NCI-H345 treated with DMSO at 0.1 percent for 48 hours (cell line): ENCODE measurements at regions not wholly inside any gene's neighbourhood (a gene's known extent, or its start where the extent isn't known, plus 50 kb on each side); places are given as distances from the start of the nearest gene placed in this dataset.

Source experiments
- DNase-seq: peaks from one replicate; lab custom pipeline; 2025; ENCODE audit not compliant: unreplicated experiment; lab: John Stamatoyannopoulos, UW

DNA sequence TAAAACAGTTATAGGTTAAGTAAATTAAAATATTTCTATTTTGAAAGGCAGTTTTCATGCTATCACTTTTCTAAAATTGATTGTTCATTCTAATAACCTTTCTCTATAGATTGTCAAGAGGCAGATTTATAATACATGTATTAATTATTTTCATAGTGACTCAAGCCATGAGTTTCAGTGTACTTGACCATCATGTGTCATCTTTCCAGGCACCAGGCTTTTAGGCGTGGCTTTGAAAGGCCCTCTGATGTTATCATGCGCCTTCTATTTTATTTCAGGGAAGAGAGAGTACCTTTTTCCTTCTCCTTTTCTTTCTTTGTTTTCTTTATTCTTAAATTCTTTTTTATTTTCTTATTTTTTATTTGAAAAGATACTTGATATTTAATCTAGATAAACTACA is 128.3 kb upstream of the ETAA1 start:
- no peak for DNase-seq

DNA sequence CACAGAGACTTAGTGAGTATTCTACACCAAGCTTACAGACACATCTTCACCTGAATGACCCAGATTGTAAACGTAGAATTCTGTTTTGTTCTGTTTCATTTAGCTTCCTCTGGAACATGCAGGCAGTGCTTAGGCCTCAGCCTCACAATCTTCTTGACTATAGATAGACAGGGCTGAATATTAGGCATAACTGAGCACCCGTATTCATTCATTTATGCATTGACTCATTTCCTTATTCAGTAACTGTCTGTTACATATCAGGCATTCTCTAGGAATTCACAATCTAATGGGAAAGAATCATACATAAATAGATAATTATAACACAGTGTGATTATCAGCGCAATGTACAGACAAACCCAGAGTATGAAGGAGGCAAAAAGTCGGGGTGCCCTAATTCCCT is 124.9 kb upstream of the ETAA1 start:
- DNase-seq: no peak

DNA sequence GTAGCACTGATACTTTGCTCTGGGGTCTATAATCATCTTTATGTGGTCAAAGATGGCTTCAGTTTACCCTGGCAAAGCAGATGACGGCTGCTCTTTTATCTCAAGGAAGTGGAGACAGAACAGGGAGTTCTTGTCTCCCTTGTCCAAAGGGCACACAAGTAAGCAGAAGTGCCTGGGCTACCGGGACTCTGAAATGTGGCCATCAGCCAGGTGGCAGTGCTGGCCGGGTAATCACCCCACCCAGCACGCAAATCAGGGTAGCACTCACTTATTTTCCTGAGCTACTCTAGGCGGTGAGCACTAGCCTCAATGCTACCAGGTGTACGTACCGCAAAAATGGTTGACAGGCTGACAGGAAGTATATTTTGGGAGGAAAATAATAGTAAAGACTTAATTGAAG is 119.7 kb upstream of the ETAA1 start:
- no peak for DNase-seq

DNA sequence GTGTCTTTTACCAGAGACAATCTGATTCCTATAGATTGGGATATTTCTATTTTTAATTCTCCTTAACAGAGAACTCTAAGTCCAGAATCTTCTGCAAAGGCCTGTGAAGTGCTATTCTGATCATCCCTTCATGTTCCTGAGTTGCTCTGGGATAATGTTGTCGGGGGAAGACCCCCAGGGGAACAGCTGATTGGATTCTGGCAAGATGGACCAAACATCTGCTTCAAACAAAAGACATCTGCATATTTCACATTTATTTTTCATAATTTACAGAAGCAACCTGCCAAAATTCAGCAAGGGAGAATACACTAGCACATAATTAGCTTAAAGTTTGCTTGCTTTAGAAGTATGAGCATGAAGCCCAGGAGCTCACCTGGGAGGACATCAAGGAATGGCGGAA is 116.0 kb upstream of the ETAA1 start:
- DNase-seq: no peak

DNA sequence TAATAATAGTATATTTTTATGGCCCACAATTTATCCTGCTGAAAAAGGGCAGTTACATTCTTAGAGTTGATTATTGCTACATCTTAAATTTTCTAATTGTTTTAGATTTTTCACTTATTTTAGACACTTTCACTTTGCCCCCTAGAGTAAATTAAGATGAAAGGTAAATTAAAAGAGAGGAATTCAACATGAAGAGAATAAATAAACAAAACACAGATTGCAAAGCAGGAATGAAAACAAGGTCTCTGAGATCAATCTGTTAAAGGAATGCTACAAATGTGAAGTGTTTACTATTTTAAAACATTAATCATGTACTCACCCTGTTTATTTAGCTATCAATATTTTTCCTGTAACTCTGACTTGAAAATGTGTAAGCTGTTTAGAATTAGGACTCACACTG is 113.5 kb upstream of the ETAA1 start:
- DNase-seq: no peak

DNA sequence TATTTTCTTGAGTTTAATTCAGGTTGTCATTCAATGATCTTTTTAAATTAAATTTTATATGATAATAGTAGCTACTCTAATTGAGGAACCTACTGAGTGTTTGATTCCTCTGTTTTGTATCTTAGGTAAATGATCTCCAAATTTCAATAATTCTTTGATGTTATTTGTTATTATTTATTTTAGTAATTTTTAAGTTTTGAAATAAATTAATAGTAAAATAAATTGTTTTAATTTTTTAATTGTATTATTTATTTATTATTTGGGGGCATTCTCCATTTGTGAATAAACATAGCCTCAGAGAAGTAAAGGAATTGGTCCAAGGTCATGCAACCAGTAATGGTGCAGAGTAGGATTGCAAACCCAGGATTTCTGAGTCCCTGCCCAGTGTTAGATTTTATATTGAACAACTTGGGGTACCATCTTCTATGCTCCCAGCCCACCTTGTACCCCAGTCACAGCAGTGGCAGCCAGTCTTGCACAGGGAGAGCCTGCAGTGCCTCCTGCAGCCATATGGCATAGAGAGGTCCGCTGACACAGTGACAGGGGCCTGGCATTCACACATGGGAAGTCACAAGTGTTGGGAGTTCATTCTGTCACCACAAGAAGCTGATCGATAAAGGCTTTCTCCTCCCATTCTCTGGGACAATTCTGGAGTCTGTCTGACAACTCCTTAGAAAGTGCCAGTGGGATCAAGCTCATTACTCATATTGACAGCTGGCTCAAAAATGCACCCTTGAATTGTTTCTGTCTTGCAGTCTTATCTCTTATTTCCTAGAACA is 110.0 kb upstream of the ETAA1 start:
- DNase-seq: no peak

DNA sequence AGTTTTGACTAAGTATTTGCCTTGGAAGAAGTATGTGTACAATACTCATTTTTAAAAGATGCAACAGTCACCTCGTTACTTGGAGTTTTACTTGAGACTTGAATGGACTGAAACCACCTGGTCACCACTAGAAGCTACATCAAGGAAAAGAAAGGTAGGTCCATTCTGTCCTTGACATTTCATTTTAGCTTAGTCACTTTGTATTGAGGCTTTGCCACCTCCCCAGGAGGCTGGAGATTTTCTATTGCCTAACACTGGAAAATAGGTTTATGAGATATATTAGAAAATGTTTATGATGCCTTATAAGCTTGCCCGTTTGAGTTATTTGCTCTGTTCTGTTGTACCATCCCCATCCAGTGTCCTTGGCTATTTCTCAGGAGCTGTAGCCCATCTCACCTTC is 107.9 kb upstream of the ETAA1 start:
- DNase-seq: no peak

DNA sequence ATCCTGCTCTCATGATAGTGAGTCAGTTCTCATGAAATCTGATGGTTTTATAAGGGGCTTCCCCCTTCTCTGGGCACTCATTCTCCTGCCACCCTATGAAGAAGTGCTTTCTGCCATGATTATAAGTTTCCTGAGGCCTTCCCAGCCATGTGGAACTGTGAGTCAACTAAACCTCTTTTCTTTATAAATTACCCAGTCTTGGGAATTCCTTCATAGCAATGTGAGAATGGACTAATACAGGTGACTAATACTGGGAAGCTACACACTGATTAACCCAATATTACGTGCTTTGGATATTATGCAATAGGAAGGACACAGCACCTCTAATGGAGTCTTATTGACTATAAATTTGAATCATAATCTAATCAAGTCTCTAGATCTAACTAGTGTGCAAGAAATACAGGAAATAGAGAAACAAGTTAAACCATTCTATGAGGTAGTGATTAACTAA is 107.2 kb upstream of the ETAA1 start:
- no peak for DNase-seq

DNA sequence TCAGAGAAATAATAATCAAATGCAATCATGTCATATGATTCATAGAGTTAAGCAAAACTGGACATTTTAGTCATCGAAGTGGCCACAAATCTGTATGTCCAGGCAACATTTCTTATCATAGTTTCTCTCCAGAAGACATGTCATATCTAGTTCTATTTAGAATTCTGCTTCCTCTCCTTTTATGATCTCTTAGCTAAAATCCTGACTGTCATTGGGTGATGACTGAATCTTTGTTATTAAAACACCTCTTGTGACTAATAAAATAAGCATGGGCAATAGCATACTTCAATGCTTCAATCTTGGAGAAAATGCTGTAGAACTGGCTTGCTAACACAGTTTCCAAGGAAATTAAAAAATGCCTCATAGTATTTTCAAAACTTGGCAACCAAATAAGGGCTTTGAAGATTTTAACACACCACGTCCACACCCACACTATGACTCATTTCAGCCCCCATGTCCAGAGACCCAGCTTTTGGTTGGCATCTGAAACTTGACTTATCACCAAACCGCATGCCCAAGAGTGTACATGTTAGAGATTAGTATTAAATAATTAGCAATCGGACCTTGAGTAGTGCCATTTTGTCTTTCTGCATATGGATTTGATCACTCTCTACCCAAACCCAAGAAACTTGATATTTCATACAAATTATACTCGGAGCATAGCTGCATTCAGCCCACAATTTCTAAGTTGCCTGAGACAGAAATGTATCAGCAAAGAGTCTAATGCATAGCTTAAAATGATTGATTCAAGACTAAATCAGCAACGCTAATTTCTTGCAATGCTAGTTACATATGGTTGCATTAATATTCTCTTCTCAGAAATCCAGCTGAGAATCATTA is 106.5 kb upstream of the ETAA1 start:
- DNase-seq: no peak

DNA sequence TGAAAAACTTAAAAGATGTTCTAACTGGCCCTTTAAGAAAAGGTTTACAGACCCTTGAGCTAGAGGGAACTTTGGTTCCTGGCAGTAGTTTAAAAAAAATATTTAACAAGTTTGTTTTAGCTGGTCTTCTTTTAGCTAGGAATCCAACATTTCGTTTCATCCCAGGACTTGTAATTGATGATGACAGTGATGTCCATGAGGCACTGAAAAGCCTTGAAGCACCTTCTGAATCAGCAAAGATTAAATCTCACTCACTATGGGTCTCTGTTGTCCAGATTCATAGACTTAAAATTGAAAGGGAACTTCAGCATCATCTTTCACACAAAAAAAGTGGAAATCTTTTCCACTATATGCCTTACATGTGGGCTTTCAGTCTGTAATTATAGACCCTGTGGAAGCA is 102.9 kb upstream of the ETAA1 start:
- no peak for DNase-seq

DNA sequence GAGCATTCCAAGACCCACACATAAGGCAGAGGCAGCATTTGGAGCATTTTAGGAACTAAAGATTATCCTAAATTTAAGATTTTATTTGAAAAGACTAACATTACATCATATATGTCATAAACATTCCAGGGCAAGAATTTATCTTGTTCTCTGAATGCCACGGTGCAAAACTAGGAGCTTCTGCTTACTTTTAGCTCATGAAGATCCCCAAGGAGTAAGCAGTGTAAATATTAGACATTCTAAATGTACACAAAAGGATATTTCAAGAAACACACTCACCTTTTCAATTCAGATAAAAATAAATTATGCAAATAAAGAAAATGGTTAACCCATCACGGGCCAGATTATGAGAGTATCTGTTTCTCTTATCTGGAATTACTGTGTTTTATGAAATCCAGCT is 101.7 kb upstream of the ETAA1 start:
- DNase-seq: no peak

DNA sequence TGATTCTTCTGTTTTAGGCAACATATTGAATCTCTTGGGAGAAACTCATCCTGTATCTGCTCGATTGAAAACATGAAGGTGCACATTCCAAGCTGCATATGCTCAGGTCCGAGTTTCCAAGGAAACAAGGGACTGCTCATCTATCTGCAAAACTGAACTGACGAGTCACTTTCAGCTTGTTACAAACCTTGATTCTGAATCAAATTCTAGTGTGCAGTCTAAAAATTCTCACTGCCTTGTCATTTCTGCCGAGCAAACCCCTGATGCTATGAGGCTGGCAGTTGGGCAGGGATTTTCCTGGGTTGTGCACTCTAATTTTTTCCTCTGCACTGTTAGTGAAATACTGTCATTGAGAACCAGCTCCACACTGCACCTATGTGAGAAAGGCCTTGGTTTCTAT is 101.3 kb upstream of the ETAA1 start:
- no peak for DNase-seq

DNA sequence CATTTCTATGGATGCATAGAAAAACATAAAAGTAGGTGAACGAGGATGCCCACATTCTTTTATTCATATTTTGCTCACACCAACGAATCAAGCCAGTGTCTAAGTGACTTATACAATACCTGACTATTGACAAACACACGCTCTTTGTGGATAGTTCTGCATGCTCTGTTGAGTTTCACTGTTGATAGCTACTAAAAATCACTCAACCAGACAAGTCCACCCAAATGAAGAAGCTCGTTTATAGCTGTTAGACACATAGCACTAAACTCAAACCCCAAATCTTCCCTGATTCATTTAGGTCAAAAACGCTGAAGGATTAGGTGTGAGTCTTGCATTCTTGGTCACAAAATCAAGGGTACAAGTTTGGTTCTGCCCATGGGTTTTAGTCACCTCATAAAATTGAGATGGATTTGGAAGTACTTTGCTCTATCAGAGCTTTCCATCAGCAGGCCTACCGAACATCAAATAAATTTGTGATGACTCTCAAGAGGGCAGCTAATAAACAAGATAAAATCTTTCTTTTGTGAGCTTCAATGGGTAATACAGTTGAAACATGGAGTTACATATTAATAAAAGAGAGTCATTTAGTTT is 92.7 kb upstream of the ETAA1 start:
- no peak for DNase-seq

DNA sequence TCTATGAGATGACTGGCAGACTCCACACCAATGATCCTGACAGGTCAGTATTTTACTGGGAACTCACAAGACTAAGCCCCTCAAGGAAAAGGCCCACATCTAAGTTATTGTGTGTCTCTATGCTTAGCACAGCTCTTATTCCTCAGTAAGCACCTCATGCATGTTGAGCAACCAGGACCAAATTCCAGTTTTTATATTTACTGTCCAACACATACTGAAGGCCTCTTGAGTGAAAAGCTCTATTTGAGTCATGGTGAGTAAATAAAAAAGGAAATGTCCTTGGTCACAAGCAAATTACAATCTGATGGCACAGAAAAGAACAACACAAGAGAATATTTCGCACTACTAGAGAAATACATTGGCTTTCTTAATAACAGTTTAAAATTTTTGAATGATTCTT is 87.9 kb upstream of the ETAA1 start:
- no peak for DNase-seq

DNA sequence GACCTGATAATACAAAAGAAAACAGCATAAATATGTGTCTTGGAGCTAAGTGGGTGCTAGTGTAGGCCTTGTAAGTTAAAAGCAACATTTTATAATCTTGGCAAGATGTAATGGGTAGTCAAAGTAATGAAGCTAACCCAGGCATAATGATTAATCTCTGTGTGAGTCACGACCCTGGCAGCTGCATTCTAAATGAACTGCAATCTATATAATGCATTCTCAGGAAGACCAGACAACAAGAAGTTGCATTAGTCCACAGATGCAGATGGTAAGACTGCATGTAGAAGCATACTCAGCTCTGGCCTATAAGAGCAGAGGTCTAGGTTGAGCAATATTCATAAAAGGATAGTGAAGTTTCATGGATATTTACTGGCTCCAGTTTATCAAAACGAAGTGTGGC is 85.6 kb upstream of the ETAA1 start:
- no peak for DNase-seq

DNA sequence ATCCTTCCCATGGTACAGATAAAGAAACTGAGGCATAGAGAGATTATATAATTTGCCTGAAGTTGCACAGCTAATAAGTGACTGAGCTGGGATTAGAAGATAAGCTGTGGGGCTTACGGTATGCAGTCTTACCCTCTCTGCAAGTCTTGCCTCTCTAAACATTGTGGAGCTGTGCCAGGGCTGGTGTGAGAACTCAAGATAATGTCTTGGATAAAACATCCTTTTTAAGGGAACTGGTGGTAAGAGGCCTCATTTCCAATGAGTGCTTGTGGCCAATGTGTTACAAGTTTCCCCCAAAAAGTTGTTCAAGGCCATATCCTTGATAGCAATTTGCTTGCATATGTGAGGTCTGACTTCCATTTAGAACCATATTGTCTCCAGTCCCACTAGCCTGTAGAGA is 84.3 kb upstream of the ETAA1 start:
- no peak for DNase-seq

DNA sequence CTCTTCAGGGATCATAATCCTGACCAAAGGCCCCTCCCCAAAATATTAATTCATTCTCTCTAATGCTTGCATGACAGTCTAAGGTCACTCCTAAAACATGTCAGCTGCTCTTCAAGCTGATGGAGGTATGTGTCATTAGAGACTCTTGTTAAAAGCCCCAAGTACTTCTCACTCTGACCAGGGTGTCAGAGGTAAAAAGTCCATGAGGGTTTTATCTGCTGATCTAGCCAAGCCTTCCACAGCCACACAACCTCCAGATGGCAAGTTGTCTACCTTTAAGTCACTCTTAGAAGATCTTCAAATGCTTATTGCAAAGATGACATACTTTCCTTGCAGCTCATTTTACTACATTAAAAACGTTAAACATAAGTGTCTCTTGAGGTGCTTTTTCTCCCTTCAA is 83.6 kb upstream of the ETAA1 start:
- DNase-seq: no peak

DNA sequence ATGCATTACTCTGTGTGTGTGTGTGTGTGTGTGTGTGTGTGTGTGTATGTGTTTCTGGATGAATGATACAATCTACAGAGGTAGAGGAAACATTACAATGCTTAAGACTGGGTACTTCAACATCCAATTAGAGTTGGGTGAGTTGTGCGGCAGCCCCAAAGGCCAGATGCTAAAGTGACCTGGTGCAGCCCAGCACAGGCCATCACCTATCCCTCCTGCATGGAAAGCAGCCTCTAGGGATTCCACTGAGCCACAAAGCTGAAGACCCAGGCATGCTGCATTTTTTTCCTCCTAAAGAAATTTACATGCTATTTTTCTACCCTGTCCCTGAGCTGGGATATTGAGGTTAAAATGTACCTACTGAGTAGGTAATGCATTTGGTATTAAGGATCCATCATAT is 79.1 kb upstream of the ETAA1 start:
- no peak for DNase-seq

DNA sequence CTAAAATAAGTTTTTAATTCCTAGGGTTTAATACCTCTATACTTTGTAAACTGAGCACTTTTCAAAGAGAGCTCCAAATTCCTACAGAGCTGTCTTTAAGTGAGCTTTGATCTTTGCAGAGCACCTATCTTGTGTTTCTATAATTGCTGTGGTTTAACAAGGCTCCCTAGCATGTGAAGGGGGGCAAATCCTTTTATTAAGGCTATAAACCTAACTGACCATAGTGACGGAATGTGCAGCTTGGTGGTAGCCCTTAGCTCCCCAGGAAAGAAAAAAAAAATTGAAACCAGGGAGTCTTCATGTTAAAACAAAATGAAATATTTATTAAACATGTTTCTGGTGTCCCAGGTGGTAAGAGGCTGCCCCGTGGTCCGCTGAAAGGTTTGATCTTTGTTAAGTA is 78.6 kb upstream of the ETAA1 start:
- DNase-seq: no peak

DNA sequence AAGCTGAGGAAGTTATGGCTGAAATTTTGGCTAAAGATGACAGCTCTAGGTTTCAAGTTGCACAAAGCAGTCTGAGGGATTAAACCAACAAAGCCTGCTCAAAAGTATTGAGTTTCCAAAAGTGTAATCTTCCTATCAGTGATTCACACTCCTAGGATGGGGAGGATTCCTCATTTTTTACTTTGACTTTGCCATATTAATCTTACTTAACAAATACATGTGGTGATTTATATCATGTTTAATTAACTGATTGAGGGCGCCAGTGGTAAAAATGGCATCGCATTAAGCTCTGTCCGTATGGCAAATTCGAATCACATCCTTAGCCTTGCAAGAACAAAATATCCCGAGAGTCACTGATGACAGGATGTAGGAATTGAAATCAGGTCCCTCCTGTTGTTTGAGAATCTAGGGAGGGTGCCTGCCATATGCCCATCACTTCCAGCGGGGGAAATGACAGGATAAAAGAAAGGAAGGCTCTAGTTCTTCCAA is 78.1 kb upstream of the ETAA1 start:
- DNase-seq: no peak

DNA sequence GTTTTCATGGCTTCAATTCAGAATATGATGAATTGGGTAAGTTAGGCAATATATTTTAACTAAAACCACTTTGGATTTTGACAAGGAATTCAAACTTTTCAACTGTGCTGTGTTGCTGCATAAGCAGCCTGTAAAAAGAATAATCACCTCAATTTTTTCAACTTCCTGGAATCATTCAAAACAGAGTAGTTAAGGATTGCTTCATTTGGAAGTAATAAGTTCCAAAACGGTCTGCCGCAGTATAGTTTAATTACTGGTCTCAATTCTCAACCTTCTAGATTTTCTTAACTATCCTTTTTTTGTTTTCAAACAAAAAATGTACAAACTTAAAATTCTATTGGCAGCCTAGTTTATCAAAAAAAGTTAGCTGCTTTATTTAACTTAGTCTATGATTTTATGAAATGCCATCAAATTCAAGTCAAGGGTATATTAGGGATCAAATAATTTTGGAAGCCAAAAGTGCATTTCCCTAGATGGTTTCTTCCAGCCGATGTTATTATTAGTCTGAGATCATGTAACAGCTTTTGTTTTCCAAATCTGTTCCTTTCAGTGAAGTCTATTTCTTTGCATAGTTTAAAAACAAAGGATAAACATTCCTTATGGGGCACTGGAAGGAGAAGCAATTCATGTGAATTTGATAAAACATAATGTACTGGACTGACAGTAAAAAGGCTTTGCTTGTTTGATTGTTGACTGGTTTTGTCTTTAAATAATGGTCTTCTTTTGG is 76.1 kb upstream of the ETAA1 start:
- no peak for DNase-seq

DNA sequence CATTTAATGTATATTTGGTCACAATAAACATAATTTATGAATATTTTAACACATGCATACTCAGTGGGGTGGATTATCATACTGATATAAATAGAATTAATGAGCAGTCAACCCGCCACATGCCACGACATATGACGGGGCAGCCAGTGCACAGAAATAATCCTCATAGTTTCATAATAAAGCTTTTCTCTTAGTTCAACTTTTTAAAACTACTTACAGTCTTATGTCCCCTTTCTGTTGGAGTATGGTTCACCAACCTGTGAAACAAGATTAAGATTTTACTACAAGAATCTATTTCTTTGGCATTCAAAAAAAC is 75.6 kb upstream of the ETAA1 start:
- DNase-seq: no peak
